ENCODE measurements at regions not wholly inside any gene's neighbourhood (a gene's known extent, or its start where the extent isn't known, plus 50 kb on each side); places are given as distances from the start of the nearest gene placed in this dataset.

DNA sequence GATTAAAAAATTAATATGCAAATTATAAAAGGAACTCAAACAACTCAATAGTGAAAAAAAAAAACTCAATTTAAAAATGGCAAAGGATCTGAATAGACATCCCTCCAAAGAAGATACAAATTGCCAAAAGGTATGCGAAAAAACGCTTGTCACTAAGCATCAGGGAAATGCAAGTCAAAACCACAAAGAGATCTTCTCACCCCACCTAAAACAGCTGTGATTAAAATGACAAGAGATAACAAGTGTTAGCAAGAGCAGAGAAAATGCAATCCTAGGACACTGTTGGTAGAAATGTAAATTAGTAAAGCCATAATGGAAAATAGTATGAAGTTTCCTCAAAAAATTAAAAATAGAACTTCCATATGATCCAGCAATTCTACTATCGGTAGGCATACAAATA lies 166.3 kb upstream of the ZC3H12C start:
- TF ChIP-seq, protein P1, sequence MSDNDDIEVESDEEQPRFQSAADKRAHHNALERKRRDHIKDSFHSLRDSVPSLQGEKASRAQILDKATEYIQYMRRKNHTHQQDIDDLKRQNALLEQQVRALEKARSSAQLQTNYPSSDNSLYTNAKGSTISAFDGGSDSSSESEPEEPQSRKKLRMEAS (IDR thresholded peaks at IDR 0.05; ENCODE audit: low read depth, low read length): no peak
- TF ChIP-seq, protein P2, sequence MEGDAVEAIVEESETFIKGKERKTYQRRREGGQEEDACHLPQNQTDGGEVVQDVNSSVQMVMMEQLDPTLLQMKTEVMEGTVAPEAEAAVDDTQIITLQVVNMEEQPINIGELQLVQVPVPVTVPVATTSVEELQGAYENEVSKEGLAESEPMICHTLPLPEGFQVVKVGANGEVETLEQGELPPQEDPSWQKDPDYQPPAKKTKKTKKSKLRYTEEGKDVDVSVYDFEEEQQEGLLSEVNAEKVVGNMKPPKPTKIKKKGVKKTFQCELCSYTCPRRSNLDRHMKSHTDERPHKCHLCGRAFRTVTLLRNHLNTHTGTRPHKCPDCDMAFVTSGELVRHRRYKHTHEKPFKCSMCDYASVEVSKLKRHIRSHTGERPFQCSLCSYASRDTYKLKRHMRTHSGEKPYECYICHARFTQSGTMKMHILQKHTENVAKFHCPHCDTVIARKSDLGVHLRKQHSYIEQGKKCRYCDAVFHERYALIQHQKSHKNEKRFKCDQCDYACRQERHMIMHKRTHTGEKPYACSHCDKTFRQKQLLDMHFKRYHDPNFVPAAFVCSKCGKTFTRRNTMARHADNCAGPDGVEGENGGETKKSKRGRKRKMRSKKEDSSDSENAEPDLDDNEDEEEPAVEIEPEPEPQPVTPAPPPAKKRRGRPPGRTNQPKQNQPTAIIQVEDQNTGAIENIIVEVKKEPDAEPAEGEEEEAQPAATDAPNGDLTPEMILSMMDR (IDR thresholded peaks at IDR 0.05; ENCODE audit: low read depth, low read length): no peak
